WTC11 (cell line): ENCODE measurements at regions not wholly inside any gene's neighbourhood (a gene's known extent, or its start where the extent isn't known, plus 50 kb on each side); places are given as distances from the start of the nearest gene placed in this dataset.

Source experiments
- ATAC-seq: fragments of 200-7000 bp; cut with Tn5 transposase; 2 replicates; pipeline ENCODE4 v1.10.0; 2021; ENCODE audit warnings: mild to moderate bottlenecking, moderate library complexity
- CTCF ChIA-PET: fragments of 300-600 bp; sonication (Branson Sonifier 250); formaldehyde crosslinking; loops from one replicate; lab custom pipeline; 2021; ENCODE audit warnings: antibody characterized with exemption; lab: Charles Lee
- POLR2A ChIA-PET: fragments of 350-600 bp; sonication (Branson Sonifier 250); formaldehyde crosslinking; loops from one replicate; lab custom pipeline; 2021; ENCODE audit warnings: antibody characterized with exemption; lab: Charles Lee
- DNase-seq: peaks from one replicate; pipeline ENCODE4 v3.0.0; 2021; ENCODE audit warnings: low spot score
- H3K27ac Mint-ChIP-seq: 2 replicates; pipeline ENCODE4 v1.8.0; 2021; ENCODE audit warnings: mixed read lengths
- H3K27me3 Mint-ChIP-seq: 2 replicates; pipeline ENCODE4 v1.8.0; 2021; ENCODE audit warnings: low read depth, mild to moderate bottlenecking, moderate library complexity, mixed read lengths
- H3K36me3 Mint-ChIP-seq: 2 replicates; pipeline ENCODE4 v1.8.0; 2021; ENCODE audit warnings: mixed read lengths
- H3K4me1 Mint-ChIP-seq: 2 replicates; pipeline ENCODE4 v1.8.0; 2022; ENCODE audit warnings: mixed read lengths
- H3K4me3 Mint-ChIP-seq: 2 replicates; pipeline ENCODE4 v1.8.0; 2021; ENCODE audit warnings: mild to moderate bottlenecking, moderate library complexity, mixed read lengths
- H3K9me3 Mint-ChIP-seq: 2 replicates; pipeline ENCODE4 v1.8.0; 2021; ENCODE audit warnings: mixed read lengths
- ELF4 ChIP-seq: sonication (generic); formaldehyde crosslinking; IDR thresholded peaks from 2 replicates; pipeline ENCODE4 v1.8.1; 2022; ENCODE audit warnings: low read depth, mild to moderate bottlenecking, moderate library complexity, missing genetic modification reagents
- FOXJ3 ChIP-seq: sonication (generic); formaldehyde crosslinking; IDR thresholded peaks from 2 replicates; pipeline ENCODE4 v1.9.0; 2021; ENCODE audit warnings: missing genetic modification reagents, mild to moderate bottlenecking, borderline replicate concordance
- FOXP1 ChIP-seq: sonication (generic); formaldehyde crosslinking; IDR thresholded peaks from 2 replicates; pipeline ENCODE4 v1.8.0; 2022; ENCODE audit warnings: missing genetic modification reagents, mild to moderate bottlenecking, moderate library complexity, borderline replicate concordance
- JAZF1 ChIP-seq: fragments of 250-450 bp; sonication (Bioruptor Pico); IDR thresholded peaks from 2 replicates; pipeline ENCODE4 v1.9.0; 2021; ENCODE audit warnings: moderate library complexity, mild to moderate bottlenecking, inconsistent platforms
- KAT7 ChIP-seq: sonication (generic); formaldehyde crosslinking; IDR thresholded peaks from 2 replicates; pipeline ENCODE4 v1.8.1; 2023; ENCODE audit warnings: missing genetic modification reagents, mild to moderate bottlenecking, borderline replicate concordance
- NFE2L1 ChIP-seq: sonication (generic); formaldehyde crosslinking; IDR thresholded peaks from 2 replicates; pipeline ENCODE4 v1.8.1; 2023; ENCODE audit warnings: missing genetic modification reagents
- NR3C1 ChIP-seq: sonication (generic); formaldehyde crosslinking; conservative IDR thresholded peaks from 2 replicates; pipeline ENCODE4 v1.8.1; 2023; ENCODE audit warnings: low read depth, mild to moderate bottlenecking, missing genetic modification reagents
- RORB ChIP-seq: fragments of 250-450 bp; sonication (Bioruptor Pico); IDR thresholded peaks from 2 replicates; pipeline ENCODE4 v1.9.0; 2021; ENCODE audit warnings: mild to moderate bottlenecking
- ZNF138 ChIP-seq: sonication (generic); formaldehyde crosslinking; conservative IDR thresholded peaks from 2 replicates; pipeline ENCODE4 v1.8.1; 2022; ENCODE audit warnings: mild to moderate bottlenecking, moderate library complexity, missing genetic modification reagents
- ZNF219 ChIP-seq: sonication (generic); formaldehyde crosslinking; IDR thresholded peaks from 2 replicates; pipeline ENCODE4 v1.8.0; 2023; ENCODE audit warnings: missing genetic modification reagents, mild to moderate bottlenecking, borderline replicate concordance
- TF ChIP-seq, protein P1 (sequence below): sonication (generic); formaldehyde crosslinking; conservative IDR thresholded peaks from 2 replicates; pipeline ENCODE4 v1.8.1; 2023; ENCODE audit warnings: mild to moderate bottlenecking, low read depth, missing genetic modification reagents, moderate library complexity
- TF ChIP-seq, protein P2 (sequence below): fragments of 250-450 bp; sonication (Bioruptor Pico); conservative IDR thresholded peaks from 2 replicates; pipeline ENCODE4 v1.9.0; 2021; ENCODE audit warnings: mild to moderate bottlenecking
- TF ChIP-seq, protein P3 (sequence below): sonication (generic); formaldehyde crosslinking; IDR thresholded peaks from 2 replicates; pipeline ENCODE4 v1.8.1; 2023; ENCODE audit warnings: mild to moderate bottlenecking, missing genetic modification reagents, moderate library complexity
- TF ChIP-seq, protein P4 (sequence below): sonication (generic); formaldehyde crosslinking; IDR thresholded peaks from 2 replicates; pipeline ENCODE4 v1.8.0; 2022; ENCODE audit warnings: mild to moderate bottlenecking, missing genetic modification reagents
- TF ChIP-seq, protein P5 (sequence below): sonication (generic); formaldehyde crosslinking; IDR thresholded peaks from 2 replicates; pipeline ENCODE4 v1.8.1; 2022; ENCODE audit warnings: low read depth, missing genetic modification reagents, borderline replicate concordance
- TF ChIP-seq, protein P6 (sequence below): sonication (generic); formaldehyde crosslinking; IDR thresholded peaks from 2 replicates; pipeline ENCODE4 v1.8.1; 2023; ENCODE audit warnings: mild to moderate bottlenecking, missing genetic modification reagents
- TF ChIP-seq, protein P7 (sequence below): sonication (generic); formaldehyde crosslinking; IDR thresholded peaks from 2 replicates; pipeline ENCODE4 v1.8.0; 2023; ENCODE audit warnings: mild to moderate bottlenecking, missing genetic modification reagents

DNA sequence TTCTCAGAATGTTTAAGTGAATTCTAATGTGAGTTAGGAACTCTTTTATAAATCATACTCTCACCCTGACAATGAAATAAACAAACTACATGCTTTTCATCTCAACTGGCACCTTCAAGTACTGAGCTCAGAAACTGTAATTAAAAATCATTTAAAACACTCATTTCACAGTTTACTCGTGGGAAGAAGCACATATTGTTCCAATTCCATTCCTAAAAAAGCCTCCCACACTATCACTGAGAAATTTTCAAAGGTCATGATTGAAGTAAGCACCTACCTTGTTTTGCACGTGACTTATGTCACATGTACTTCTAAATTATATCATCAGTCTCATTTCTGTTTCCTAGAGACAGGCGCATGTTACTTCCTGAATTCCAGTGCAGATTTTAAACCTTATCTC, 678.1 kb upstream of the SLC8A1 start (continued):
- TF ChIP-seq, protein P1, sequence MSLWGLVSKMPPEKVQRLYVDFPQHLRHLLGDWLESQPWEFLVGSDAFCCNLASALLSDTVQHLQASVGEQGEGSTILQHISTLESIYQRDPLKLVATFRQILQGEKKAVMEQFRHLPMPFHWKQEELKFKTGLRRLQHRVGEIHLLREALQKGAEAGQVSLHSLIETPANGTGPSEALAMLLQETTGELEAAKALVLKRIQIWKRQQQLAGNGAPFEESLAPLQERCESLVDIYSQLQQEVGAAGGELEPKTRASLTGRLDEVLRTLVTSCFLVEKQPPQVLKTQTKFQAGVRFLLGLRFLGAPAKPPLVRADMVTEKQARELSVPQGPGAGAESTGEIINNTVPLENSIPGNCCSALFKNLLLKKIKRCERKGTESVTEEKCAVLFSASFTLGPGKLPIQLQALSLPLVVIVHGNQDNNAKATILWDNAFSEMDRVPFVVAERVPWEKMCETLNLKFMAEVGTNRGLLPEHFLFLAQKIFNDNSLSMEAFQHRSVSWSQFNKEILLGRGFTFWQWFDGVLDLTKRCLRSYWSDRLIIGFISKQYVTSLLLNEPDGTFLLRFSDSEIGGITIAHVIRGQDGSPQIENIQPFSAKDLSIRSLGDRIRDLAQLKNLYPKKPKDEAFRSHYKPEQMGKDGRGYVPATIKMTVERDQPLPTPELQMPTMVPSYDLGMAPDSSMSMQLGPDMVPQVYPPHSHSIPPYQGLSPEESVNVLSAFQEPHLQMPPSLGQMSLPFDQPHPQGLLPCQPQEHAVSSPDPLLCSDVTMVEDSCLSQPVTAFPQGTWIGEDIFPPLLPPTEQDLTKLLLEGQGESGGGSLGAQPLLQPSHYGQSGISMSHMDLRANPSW (CRISPR knock-in tag): no peak
- TF ChIP-seq FOXP1 (CRISPR knock-in tag): no peak
- no peak for TF ChIP-seq KAT7
- TF ChIP-seq, protein P2, sequence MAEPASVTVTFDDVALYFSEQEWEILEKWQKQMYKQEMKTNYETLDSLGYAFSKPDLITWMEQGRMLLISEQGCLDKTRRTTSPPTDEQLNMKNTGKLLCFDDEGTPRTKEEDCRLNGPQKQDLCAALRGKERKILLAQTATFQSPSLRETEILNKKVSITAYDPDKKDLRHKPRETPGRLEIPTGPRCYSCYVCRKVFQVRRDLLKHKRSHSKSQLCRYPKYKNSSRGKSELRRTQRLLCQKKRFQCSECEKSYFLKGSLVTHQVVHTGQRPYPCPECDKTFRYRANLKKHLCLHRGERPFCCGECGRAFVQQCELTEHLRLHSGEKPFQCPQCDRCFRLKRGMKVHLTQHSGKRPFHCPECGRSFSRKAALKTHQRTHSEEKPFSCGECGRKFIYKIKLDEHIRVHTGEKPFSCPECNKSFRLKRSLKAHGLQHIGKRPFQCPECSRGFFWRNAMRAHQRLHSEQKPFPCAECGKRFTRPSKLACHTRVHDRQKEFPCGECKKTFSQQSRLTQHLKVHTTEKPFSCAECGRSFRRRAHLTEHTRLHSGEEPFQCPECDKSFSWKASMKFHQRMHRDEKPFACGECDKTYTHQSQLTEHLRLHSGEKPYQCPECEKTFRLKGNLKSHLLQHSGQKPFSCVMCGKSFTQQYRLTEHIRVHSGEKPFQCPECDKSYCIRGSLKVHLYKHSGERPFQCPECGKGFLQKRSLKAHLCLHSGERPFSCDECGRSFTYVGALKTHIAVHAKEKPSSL (CRISPR knock-in tag): no peak
- no peak for TF ChIP-seq ZNF219 (CRISPR knock-in tag)
- no peak for TF ChIP-seq ZNF138 (CRISPR knock-in tag)
- TF ChIP-seq, protein P3, sequence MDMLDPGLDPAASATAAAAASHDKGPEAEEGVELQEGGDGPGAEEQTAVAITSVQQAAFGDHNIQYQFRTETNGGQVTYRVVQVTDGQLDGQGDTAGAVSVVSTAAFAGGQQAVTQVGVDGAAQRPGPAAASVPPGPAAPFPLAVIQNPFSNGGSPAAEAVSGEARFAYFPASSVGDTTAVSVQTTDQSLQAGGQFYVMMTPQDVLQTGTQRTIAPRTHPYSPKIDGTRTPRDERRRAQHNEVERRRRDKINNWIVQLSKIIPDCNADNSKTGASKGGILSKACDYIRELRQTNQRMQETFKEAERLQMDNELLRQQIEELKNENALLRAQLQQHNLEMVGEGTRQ: no peak
- TF ChIP-seq, all 79 proteins: peak for 0

DNA sequence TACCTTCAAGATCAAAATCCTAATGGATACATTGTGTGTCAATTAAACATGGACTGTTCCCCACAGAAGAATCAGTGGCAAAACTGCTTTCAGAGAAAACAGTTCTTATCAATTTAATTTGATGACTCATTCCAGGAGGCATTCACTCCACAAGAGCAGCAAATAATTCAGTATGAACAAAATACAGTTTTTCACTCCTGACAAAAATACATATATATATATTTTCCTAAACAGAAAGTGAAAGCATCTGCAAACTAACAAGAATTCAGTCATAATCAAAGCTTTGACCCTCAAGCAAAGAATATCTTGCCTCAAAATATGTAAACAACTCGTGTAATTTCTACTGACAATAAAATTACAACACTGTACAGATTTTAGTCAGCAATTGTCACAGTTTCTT, 685.1 kb upstream of the SLC8A1 start:
- Mint-ChIP-seq H3K27me3 (no peaks in the 10 kb centered on the region), H3K4me1 (no peaks in the 10 kb centered on the region), H3K36me3 (no peaks in the 10 kb centered on the region), H3K27ac (no peak overlapping the region), H3K4me3 (no peak overlapping the region), H3K9me3 (no peaks in the 10 kb centered on the region)
- ATAC-seq (no peak), DNase-seq (no peak)
- ChIA-PET CTCF (no interaction called here), POLR2A (no interaction called here)
- TF ChIP-seq NFE2L1: no peak
- TF ChIP-seq JAZF1 (CRISPR knock-in tag): no peak
- TF ChIP-seq ELF4: no peak
- TF ChIP-seq, protein P4, sequence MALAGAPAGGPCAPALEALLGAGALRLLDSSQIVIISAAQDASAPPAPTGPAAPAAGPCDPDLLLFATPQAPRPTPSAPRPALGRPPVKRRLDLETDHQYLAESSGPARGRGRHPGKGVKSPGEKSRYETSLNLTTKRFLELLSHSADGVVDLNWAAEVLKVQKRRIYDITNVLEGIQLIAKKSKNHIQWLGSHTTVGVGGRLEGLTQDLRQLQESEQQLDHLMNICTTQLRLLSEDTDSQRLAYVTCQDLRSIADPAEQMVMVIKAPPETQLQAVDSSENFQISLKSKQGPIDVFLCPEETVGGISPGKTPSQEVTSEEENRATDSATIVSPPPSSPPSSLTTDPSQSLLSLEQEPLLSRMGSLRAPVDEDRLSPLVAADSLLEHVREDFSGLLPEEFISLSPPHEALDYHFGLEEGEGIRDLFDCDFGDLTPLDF (CRISPR knock-in tag): no peak
- no peak for TF ChIP-seq FOXJ3 (CRISPR knock-in tag)
- TF ChIP-seq, protein P5, sequence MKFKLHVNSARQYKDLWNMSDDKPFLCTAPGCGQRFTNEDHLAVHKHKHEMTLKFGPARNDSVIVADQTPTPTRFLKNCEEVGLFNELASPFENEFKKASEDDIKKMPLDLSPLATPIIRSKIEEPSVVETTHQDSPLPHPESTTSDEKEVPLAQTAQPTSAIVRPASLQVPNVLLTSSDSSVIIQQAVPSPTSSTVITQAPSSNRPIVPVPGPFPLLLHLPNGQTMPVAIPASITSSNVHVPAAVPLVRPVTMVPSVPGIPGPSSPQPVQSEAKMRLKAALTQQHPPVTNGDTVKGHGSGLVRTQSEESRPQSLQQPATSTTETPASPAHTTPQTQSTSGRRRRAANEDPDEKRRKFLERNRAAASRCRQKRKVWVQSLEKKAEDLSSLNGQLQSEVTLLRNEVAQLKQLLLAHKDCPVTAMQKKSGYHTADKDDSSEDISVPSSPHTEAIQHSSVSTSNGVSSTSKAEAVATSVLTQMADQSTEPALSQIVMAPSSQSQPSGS (CRISPR knock-in tag): no peak
- no peak for TF ChIP-seq RORB (CRISPR knock-in tag)
- TF ChIP-seq, protein P6, sequence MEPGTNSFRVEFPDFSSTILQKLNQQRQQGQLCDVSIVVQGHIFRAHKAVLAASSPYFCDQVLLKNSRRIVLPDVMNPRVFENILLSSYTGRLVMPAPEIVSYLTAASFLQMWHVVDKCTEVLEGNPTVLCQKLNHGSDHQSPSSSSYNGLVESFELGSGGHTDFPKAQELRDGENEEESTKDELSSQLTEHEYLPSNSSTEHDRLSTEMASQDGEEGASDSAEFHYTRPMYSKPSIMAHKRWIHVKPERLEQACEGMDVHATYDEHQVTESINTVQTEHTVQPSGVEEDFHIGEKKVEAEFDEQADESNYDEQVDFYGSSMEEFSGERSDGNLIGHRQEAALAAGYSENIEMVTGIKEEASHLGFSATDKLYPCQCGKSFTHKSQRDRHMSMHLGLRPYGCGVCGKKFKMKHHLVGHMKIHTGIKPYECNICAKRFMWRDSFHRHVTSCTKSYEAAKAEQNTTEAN (CRISPR knock-in tag): no peak
- no peak for TF ChIP-seq NR3C1
- TF ChIP-seq, protein P7, sequence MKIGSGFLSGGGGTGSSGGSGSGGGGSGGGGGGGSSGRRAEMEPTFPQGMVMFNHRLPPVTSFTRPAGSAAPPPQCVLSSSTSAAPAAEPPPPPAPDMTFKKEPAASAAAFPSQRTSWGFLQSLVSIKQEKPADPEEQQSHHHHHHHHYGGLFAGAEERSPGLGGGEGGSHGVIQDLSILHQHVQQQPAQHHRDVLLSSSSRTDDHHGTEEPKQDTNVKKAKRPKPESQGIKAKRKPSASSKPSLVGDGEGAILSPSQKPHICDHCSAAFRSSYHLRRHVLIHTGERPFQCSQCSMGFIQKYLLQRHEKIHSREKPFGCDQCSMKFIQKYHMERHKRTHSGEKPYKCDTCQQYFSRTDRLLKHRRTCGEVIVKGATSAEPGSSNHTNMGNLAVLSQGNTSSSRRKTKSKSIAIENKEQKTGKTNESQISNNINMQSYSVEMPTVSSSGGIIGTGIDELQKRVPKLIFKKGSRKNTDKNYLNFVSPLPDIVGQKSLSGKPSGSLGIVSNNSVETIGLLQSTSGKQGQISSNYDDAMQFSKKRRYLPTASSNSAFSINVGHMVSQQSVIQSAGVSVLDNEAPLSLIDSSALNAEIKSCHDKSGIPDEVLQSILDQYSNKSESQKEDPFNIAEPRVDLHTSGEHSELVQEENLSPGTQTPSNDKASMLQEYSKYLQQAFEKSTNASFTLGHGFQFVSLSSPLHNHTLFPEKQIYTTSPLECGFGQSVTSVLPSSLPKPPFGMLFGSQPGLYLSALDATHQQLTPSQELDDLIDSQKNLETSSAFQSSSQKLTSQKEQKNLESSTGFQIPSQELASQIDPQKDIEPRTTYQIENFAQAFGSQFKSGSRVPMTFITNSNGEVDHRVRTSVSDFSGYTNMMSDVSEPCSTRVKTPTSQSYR: no peak
- TF ChIP-seq, protein P2 (CRISPR knock-in tag): no peak
